Ovary (tissue), 3 donors: ENCODE measurements at regions not wholly inside any gene's neighbourhood (a gene's known extent, or its start where the extent isn't known, plus 50 kb on each side); places are given as distances from the start of the nearest gene placed in this dataset.

Experiments
- CTCF ChIP-seq, 3 donors: fragments of 450-650 bp in 2 of 3; fragments of 200-600 bp in 1 of 3; IDR thresholded peaks; one replicate each; pipeline versions ENCODE4 v1.5.1 to v1.8.0; 2016 to 2022; ENCODE audit warnings: antibody characterized with exemption in 3 of 3, mild to moderate bottlenecking in 1 of 3
- EP300 ChIP-seq: sonication (generic); formaldehyde crosslinking; IDR thresholded peaks from one replicate; pipeline ENCODE4 v1.6.1; 2017; ENCODE audit warnings: antibody characterized with exemption
- POLR2A ChIP-seq: fragments of 450-650 bp; IDR thresholded peaks from one replicate; pipeline ENCODE4 v1.6.1; 2017; ENCODE audit warnings: antibody characterized with exemption, mild to moderate bottlenecking, moderate library complexity
- donor health status: DM: no; HTN: no; CAD: no.

DNA sequence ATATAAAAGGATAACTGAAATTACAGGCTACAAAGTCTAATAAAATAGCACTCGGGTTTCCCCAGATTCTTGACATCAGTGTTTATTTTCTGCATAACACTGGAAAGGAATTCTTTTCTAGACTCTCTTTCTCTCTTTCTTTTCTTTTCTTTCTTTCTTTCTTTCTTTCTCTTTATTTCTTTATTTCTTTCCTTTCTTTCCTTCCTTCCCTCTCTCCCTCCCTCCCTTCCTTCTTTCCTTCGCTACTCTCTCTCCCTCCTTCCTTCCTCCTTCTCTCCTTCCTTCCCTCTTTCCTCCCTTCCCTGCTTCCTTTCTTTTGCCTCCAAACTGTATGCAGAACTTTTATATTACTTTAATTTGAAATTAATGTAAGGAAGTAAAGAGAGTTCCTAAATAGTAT, 64.5 kb upstream of the GPR45 start:
- TF ChIP-seq POLR2A (no peak), CTCF (IDR thresholded peaks at IDR 0.05) (no peak), EP300 (no peak)
